ENCODE measurements at regions not wholly inside any gene's neighbourhood (a gene's known extent, or its start where the extent isn't known, plus 50 kb on each side); places are given as distances from the start of the nearest gene placed in this dataset.
"Not testable (repeated sequence)": the region's sequence is repeated elsewhere in the genome, so short reads cannot be mapped to it uniquely, and the experiment has no call there.

- H3K9me1 ChIP-seq (replicated peaks; ENCODE audit: control insufficient read depth, extremely low read depth, insufficient read depth, low read length), result no peaks in the 10 kb centered on the region
- BruUV-seq (replicated peaks), result no TSS peak
- DNase-seq (ENCODE audit: low read depth, low spot score) (no peak), FAIRE-seq (no peak)
- no peaks in the 10 kb centered on the region for H3K9me3 ChIP-seq (replicated peaks; ENCODE audit: control insufficient read depth, insufficient read depth, low read length)
- H3K4me1 ChIP-seq (ENCODE audit: control insufficient read depth, extremely low read depth, insufficient read depth, low read length), result no peaks in the 10 kb centered on the region
- H3K36me3 ChIP-seq (ENCODE audit: control insufficient read depth in 2 of 2, extremely low read depth in 1 of 2, insufficient read depth in 2 of 2, low read length in 2 of 2), result no peaks in the 10 kb centered on the region
- H3K27ac ChIP-seq (ENCODE audit: insufficient read depth, low read depth, low read length), result no peak overlapping the region
- no peak for TF ChIP-seq POLR2AphosphoS5 (IDR thresholded peaks at IDR 0.05; ENCODE audit: insufficient read depth, low read depth, low read length)
- TF ChIP-seq EZH2 (IDR thresholded peaks at IDR 0.05; ENCODE audit: borderline replicate concordance, low read depth, low read length, severe bottlenecking), result no peak
- TF ChIP-seq FOS (IDR thresholded peaks at IDR 0.05; ENCODE audit: borderline replicate concordance, insufficient read depth, low read length), result no peak
- TF ChIP-seq MYC (IDR thresholded peaks at IDR 0.05; ENCODE audit: low read depth, low read length), result no peak
- TF ChIP-seq GATA2 (IDR thresholded peaks at IDR 0.05; ENCODE audit: insufficient read depth, insufficient read length, low read depth, low read length), result no peak
- TF ChIP-seq, protein P1, sequence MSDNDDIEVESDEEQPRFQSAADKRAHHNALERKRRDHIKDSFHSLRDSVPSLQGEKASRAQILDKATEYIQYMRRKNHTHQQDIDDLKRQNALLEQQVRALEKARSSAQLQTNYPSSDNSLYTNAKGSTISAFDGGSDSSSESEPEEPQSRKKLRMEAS (IDR thresholded peaks at IDR 0.05; ENCODE audit: insufficient read depth, insufficient read length), result no peak
- no peak for TF ChIP-seq POLR2A (IDR thresholded peaks at IDR 0.05; ENCODE audit: low read depth, low read length)
- TF ChIP-seq JUN (IDR thresholded peaks at IDR 0.05; ENCODE audit: borderline replicate concordance, insufficient read depth, insufficient read length, low read depth), result no peak
- TF ChIP-seq CTCF (IDR thresholded peaks at IDR 0.05; ENCODE audit: extremely low read depth in 1 of 2, insufficient read depth in 1 of 2, low read depth in 1 of 2, low read length in 2 of 2), result no peak
- intact Hi-C loops (cut with micrococcal nuclease), result no loop called here
- POLR2A ChIA-PET, result no interaction called here
- H3K4me3 ChIP-seq (replicated peaks in 1 of 3; ENCODE audit: insufficient read depth in 1 of 3, low read depth in 1 of 3, low read length in 3 of 3), result no peak overlapping the region
- no peak overlapping the region for H3K9ac ChIP-seq (replicated peaks; ENCODE audit: extremely low read depth, insufficient read depth, low read length)
- H3K79me2 ChIP-seq (ENCODE audit: control insufficient read depth, insufficient read depth, low read length), result no peaks in the 10 kb centered on the region
- CTCF ChIA-PET, result no interaction called here
- H3K4me2 ChIP-seq (ENCODE audit: insufficient read depth, low read length), result no peak overlapping the region
- dilution Hi-C loops (cut with MboI; ENCODE audit: extremely low pct_ligation_motif_present, low sequenced_read_pairs), result no loop called here
- H3K27me3 ChIP-seq (ENCODE audit: control insufficient read depth in 2 of 2, insufficient read depth in 2 of 2, low read length in 2 of 2), result no peaks in the 10 kb centered on the region
- H4K20me1 ChIP-seq (replicated peaks; ENCODE audit: control insufficient read depth, extremely low read depth, insufficient read depth, low read length), result no peaks in the 10 kb centered on the region
- no peak overlapping the region for H2AFZ ChIP-seq (ENCODE audit: low read depth, low read length)
These were observed 208.5 kb downstream of the ARHGEF9 start for GRCh38 chrX:63576533-63576932.

GRCh38 chrX:63575700-63576099 is 209.3 kb downstream of the ARHGEF9 start:
- intact Hi-C loops (cut with micrococcal nuclease); CTCF ChIA-PET; H3K27me3 ChIP-seq (ENCODE audit: control insufficient read depth in 2 of 2, insufficient read depth in 2 of 2, low read length in 2 of 2); BruUV-seq (replicated peaks); H3K36me3 ChIP-seq (ENCODE audit: control insufficient read depth in 2 of 2, extremely low read depth in 1 of 2, insufficient read depth in 2 of 2, low read length in 2 of 2); FAIRE-seq; H3K79me2 ChIP-seq (ENCODE audit: control insufficient read depth, insufficient read depth, low read length); H3K9me1 ChIP-seq (replicated peaks; ENCODE audit: control insufficient read depth, extremely low read depth, insufficient read depth, low read length); dilution Hi-C loops (cut with MboI; ENCODE audit: extremely low pct_ligation_motif_present, low sequenced_read_pairs); POLR2A ChIA-PET; H3K4me3 ChIP-seq (replicated peaks in 1 of 3; ENCODE audit: insufficient read depth in 1 of 3, low read depth in 1 of 3, low read length in 3 of 3); H2AFZ ChIP-seq (ENCODE audit: low read depth, low read length); H3K9ac ChIP-seq (replicated peaks; ENCODE audit: extremely low read depth, insufficient read depth, low read length); DNase-seq (ENCODE audit: low read depth, low spot score); H4K20me1 ChIP-seq (replicated peaks; ENCODE audit: control insufficient read depth, extremely low read depth, insufficient read depth, low read length); H3K4me2 ChIP-seq (ENCODE audit: insufficient read depth, low read length); H3K27ac ChIP-seq (ENCODE audit: insufficient read depth, low read depth, low read length); H3K4me1 ChIP-seq (ENCODE audit: control insufficient read depth, extremely low read depth, insufficient read depth, low read length); H3K9me3 ChIP-seq (replicated peaks; ENCODE audit: control insufficient read depth, insufficient read depth, low read length): not testable (repeated sequence)

Measured in endothelial cell of umbilical vein (primary cell).